Ascending aorta (tissue), 2 donors: ENCODE measurements at regions not wholly inside any gene's neighbourhood (a gene's known extent, or its start where the extent isn't known, plus 50 kb on each side); places are given as distances from the start of the nearest gene placed in this dataset.

Experiments used
- DNase-seq, 2 donors: peaks; one replicate each; pipeline ENCODE4 v3.0.0-alpha.2; 2019; ENCODE audit warnings: low spot score in 2 of 2
- H3K27ac ChIP-seq, 2 donors: fragments of 200-600 bp; sonication (generic); one replicate each; pipeline ENCODE4 v1.5.1; 2016 to 2017; ENCODE audit warnings: mild to moderate bottlenecking in 1 of 2
- H3K27me3 ChIP-seq: fragments of 200-600 bp; sonication (generic); one replicate; pipeline ENCODE4 v1.5.1; 2017
- H3K36me3 ChIP-seq, 2 donors: fragments of 200-600 bp; sonication (generic); one replicate each; pipeline ENCODE4 v1.5.1; 2016
- H3K4me1 ChIP-seq, 2 donors: fragments of 200-600 bp; sonication (generic); one replicate each; pipeline ENCODE4 v1.5.1; 2016 to 2017; ENCODE audit warnings: mild to moderate bottlenecking in 1 of 2
- H3K4me3 ChIP-seq, 2 donors: fragments of 200-600 bp; sonication (generic); one replicate each; pipeline ENCODE4 v1.5.1; 2016 to 2017; ENCODE audit warnings: mild to moderate bottlenecking in 1 of 2
- H3K9me3 ChIP-seq, 2 donors: fragments of 200-600 bp; sonication (generic); one replicate each; pipeline ENCODE4 v1.5.1; 2016
- CTCF ChIP-seq, 3 experiments: fragments of 200-600 bp in 2 of 3; fragments of 450-650 bp in 1 of 3; sonication (generic) in 2 of 3; IDR thresholded peaks; one replicate each; pipeline ENCODE4 v1.5.1; 2016 to 2019; ENCODE audit warnings: antibody characterized with exemption in 3 of 3, mild to moderate bottlenecking in 1 of 3, moderate library complexity in 1 of 3
- intact Hi-C: fragments of 100-400 bp; cut with DNase I; formaldehyde crosslinking; loops from one replicate; pipeline ENCODE4 v1.15.1; 2023

- intact Hi-C loops, result no loop called here
- no peak for DNase-seq
- H3K36me3 ChIP-seq, result no peaks in the 10 kb centered on the region
- H3K27me3 ChIP-seq, result no peaks in the 10 kb centered on the region
- H3K9me3 ChIP-seq, result no peaks in the 10 kb centered on the region
- H3K27ac ChIP-seq, result no peak overlapping the region
- H3K4me1 ChIP-seq, result no peaks in the 10 kb centered on the region
- no peak overlapping the region for H3K4me3 ChIP-seq
- TF ChIP-seq CTCF (IDR thresholded peaks at IDR 0.05), result no peak
Observed at GRCh38 chr4:181498148-181498547, 745.1 kb upstream of the TENM3 start.

GRCh38 chr4:181502611-181503010, 740.6 kb upstream of the TENM3 start:
- H3K4me1 ChIP-seq, result no peaks in the 10 kb centered on the region

GRCh38 chr4:181503687-181504390, 739.4 kb upstream of the TENM3 start:
- Histone ChIP-seq H3K4me3 (no peak overlapping the region), H3K27me3 (no peaks in the 10 kb centered on the region), H3K4me1 (no peaks in the 10 kb centered on the region), H3K27ac (no peak overlapping the region), H3K36me3 (no peaks in the 10 kb centered on the region), H3K9me3 (no peaks in the 10 kb centered on the region)
- TF ChIP-seq CTCF (IDR thresholded peaks at IDR 0.05), result no peak
- no peak for DNase-seq
- intact Hi-C loops, result no loop called here

More at GRCh38 chr4:181502611-181503010, 740.6 kb upstream of the TENM3 start:
- Histone ChIP-seq H3K9me3 (no peaks in the 10 kb centered on the region), H3K4me3 (no peak overlapping the region), H3K27me3 (no peaks in the 10 kb centered on the region), H3K27ac (no peak overlapping the region), H3K36me3 (no peaks in the 10 kb centered on the region)
- no peak for TF ChIP-seq CTCF (IDR thresholded peaks at IDR 0.05)
- DNase-seq, result no peak
- intact Hi-C loops, result no loop called here

- intact Hi-C loops, result no loop called here
- Histone ChIP-seq H3K4me3 (no peak overlapping the region), H3K4me1 (no peaks in the 10 kb centered on the region), H3K9me3 (no peaks in the 10 kb centered on the region), H3K36me3 (no peaks in the 10 kb centered on the region), H3K27me3 (no peaks in the 10 kb centered on the region), H3K27ac (no peak overlapping the region)
- DNase-seq, result no peak
- TF ChIP-seq CTCF (IDR thresholded peaks at IDR 0.05), result no peak
Observed at GRCh38 chr4:181504924-181505323, 738.3 kb upstream of the TENM3 start.

GRCh38 chr4:181507180-181507835, 735.9 kb upstream of the TENM3 start:
- no peak for DNase-seq
- Histone ChIP-seq H3K9me3 (no peaks in the 10 kb centered on the region), H3K4me1 (no peaks in the 10 kb centered on the region), H3K4me3 (no peak overlapping the region), H3K36me3 (no peaks in the 10 kb centered on the region), H3K27ac (no peak overlapping the region), H3K27me3 (no peaks in the 10 kb centered on the region)
- TF ChIP-seq CTCF (IDR thresholded peaks at IDR 0.05), result no peak
- intact Hi-C loops, result no loop called here
